ENCODE measurements at regions not wholly inside any gene's neighbourhood (a gene's known extent, or its start where the extent isn't known, plus 50 kb on each side); places are given as distances from the start of the nearest gene placed in this dataset.

DNA sequence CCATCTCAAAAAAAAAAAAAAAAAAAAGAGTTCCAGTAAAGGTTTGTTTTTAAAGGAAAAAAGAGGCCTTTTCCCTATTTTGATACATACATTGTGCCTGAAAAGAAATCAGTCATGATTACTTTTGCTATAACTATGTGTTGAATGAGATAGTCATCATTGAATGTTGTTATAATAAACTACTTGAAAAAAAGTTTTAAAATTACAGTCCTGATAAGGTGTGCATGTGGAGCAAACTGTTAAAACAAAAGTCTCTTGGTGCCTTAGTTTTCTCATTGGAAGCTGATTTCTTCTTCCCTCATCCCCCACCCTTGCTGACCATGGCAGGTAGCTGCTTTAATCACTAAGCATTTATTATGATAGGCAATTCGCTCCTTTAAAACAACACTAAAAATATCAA is 172.3 kb upstream of the TBCA start:
- DNase-seq (ENCODE audit: low spot score): no peak

DNA sequence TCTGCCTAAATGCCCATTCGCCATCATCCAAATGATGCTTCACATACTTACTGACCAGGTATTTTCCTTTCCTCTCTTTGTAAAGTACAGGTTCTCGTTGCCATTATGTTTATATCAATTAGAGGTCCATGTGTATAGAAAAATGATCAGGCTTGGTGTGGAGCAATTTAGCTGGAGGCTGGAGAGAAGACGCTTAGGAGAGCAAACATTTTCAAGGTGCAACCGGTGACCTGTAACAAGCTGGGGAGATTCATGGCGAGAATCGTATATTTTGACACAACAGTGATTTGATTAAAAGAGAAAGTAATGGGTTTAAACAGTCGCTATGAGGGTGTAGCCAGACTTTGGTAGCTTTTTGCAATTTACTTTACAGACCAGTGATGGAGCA is 170.9 kb upstream of the TBCA start:
- no peak for DNase-seq (ENCODE audit: low spot score)

DNA sequence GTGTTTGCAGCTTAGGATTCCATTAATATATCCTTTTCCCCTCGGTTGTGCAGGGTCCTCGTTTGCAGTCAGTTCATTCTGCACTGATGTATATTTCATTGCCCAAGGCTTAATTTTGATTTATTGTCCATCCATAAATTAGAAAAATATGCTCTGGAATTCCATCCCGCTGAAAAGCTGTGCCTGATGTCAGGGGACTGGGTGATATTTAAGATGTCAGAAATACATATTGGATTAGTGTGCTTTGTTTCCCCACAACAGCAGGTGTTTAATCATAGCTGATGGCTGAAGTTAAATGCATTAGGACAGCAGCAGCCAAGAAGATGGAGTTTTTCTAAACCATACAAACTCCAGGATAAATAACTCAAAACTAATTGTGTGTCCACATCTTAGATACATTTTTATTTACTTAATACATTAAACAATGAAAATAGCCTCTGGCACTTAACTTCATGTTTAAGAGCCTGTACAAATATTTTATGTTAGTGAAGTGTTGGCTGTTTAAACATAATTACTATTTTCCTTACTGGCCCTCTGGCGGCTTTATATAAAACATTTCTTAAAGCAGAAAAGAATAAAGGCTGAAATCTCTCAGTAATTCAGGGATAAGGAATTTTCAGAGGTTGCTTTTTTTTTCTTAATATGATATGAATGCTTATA is 170.4 kb upstream of the TBCA start:
- no peak for DNase-seq (ENCODE audit: low spot score)

DNA sequence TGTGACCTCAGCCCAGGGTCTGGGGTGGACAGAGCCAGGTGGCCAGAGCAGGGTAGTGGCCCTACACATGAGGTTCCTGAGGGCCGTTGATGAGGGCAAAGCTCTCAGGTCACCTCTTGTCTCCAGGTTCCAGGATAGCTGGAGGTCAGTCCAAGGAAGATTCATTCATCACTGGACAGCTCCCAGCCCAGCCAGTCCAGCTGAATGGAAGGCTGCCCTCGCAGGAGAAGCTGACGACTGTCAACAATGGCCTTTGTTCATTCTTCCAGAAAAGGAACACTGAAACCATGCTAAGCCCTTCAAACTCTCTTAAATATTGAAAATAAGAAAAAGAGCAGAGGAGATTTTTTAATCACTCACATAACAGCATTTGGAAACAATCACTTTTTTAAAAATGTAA is 169.7 kb upstream of the TBCA start:
- DNase-seq (ENCODE audit: low spot score): no peak

DNA sequence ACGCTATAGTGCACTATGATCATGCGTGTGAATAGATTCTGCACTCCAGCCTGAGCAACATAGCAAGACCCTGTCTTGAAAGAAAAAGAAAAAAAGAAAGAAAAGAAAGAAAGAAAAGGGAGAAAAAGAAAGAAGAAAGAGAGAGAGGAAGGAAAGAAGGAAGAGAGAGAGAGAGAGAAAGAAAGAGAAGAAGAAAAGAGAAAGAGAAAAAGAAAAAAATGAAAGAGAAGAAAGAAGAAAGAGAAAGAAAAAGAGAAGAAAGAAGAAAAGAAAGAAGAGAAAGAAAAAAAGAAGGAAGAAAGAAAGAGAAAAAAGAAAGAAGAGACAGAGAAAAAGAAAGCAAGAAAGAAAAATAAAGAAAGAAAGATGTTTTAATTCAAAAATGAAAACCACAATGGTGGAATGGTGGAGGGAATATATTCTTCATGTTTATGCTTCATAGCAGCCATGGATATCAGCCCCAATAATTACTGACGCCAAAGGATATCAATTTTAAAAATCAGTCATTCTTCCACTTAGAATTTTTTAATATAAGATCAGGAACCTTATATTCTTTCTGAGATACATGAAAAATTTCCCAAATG is 168.7 kb upstream of the TBCA start:
- no peak for DNase-seq (ENCODE audit: low spot score)

DNA sequence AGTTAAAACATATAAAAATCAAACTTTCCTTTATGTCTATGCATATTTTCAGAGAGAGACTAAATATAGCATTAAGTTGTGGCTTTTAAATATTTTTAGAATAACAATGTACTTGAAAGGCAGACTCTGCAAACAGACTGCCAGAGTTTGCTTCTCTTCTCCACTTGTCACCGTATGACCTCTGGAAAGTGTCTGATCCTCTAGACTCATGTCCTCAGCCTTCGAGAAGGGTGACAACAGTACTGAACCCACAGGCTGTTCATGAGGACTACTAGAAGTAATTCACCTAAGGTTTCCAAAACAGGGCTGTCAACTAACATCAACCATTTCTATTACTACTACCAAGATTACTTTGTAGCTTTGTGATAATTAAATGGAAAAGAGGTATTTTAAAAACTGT is 167.7 kb upstream of the TBCA start:
- no peak for DNase-seq (ENCODE audit: low spot score)

DNA sequence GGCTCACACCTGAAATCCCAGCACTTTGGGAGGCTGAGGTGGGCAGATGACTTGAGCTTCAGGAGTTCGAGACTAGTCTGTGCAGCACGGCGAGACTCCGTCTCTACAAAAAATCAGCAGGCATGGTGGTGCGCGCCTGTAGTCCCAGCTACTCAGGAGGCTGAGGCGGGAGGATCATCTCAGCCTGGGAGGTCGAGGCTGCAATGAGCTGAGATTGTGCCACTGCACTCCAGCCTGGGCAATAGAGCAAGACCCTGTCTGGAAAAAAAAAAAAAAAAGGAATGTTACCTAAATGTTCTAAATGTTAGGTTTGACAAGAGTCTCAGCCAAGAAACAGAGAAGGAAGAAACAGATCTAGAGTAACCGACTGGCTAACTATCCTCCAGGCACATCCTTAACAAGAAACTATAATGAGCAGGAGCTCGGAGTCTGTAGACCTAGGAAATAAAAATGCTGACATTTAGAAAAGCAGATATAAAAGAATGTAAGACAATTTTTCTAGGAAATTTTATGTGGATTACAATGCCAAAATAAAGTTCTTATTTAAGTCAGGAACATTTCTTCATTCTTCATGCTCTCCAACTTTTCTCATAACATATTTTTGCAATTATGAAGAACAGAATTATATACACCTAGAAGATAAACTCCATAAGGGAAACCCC is 166.6 kb upstream of the TBCA start:
- no peak for DNase-seq (ENCODE audit: low spot score)

DNA sequence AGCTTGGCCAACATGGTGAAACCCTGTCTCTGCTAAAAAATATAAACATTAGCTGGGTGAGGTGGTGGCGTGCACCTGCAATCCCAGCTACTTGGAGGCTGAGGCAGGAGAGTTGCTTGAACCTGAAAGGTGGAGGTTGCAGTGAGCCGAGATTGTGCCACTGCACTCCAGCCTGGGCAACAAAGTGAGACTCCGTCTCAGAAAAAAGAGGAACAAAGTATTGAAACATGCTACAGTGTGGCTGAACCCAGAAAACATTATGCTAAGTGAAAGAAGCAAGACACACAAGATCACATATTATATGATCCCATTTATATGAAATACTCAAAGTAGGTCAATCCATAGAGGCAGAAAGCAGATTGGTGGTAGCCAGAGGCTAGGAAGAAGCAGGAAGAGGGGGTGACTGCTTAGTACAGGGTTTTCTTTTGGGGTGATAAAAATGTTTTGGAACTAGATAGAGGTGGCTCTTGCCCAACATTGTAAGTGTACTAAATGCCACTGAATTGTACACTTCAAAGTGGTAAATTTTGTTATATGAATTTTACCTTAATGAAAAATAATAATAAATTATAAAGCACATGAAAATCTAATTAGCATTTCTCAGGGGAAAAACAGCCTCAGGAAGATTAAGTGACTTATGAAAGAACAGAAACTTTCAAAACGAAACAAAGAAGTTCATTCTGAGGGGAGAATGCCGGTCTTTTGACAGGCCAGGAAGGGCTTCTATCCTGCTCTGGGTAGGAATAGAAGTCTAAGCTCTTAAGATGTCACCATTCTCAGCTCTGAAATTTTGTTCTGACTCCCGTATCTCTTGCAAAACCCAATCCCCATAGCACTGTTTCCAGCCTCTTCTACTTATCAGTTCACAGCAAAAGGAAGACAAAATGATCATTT is 161.1 kb upstream of the TBCA start:
- DNase-seq (ENCODE audit: low spot score): peak; percentile 53

DNA sequence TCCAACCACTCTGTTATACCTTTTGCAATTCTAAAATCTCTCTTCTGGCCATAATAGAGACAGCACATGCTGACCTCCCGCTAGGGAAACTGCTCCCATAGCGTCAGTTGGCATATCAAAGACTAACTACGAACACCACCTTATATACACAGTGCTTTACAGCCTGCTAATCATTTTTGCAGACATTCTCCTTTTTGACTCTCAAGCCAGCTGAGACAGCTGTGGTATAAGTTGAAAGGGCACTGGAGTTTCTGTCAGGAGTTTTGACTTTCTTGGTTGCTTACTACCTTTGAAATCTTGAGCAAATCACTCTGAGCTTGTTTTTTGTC is 160.2 kb upstream of the TBCA start:
- peak; percentile 46 for DNase-seq (ENCODE audit: low spot score)

DNA sequence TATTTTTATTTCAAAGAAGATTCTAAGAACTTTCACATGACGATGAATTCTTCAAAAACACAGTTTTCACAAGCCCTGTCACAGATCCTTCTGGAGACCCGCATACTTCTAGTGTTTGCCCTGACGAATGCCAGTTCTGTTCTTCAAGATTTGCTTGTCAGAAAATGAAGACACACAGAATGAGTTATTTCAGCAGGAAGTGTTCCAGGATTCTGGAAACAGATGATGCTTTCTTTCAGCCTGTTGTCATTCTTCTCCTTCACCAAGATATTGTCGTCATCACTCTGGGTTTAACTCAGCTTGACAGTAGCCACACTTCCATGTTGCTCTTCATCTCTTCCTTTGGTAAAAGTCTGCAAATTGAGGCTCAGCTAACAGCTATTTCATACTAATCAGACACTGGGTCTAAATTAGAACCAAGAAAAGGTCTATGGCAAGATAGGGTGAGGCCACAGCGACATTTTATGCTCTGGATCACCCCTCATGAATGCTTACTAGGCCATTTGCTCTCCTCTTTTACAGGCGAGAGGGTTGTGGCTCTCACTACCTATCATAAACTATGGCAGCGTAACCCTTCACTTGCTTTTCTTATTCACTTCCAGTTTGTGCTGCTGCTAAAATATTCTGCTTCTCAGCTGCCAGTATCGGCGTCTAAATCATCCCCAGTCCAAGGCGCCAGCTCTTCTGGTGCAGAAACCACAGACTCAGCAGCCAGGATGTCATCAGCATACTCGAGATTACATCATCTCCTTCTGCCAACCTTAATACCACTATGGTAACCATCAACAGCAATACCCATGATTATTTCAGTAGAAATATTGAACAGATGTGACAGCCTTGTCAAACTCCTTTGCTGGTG is 159.6 kb upstream of the TBCA start:
- peak; percentile 81 for DNase-seq (ENCODE audit: low spot score)

DNA sequence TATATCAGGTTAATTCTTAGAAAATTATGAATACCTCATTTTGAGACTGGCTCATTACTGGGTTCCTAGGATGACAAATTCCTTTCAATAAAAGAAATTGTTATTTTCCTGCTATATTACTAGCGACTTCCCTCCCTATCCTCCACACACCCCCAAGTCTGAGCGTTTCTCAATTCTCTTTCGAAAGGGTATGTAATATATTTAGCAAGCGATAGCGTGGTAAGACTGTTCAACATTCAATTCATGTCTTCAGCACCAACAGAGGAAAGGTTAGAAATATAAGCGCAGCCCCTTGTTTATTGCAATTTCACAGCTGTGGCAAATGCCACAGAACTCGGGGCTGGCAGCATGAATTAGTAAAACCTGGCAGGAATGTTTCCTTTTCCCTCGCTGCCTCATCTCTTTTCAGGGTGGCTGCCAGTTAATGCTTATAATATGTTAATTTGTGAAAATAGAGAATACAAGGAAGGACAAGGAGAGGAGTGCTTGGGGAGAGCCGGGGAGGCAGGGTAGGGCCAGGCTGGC is 152.7 kb upstream of the TBCA start:
- no peak for DNase-seq (ENCODE audit: low spot score)

DNA sequence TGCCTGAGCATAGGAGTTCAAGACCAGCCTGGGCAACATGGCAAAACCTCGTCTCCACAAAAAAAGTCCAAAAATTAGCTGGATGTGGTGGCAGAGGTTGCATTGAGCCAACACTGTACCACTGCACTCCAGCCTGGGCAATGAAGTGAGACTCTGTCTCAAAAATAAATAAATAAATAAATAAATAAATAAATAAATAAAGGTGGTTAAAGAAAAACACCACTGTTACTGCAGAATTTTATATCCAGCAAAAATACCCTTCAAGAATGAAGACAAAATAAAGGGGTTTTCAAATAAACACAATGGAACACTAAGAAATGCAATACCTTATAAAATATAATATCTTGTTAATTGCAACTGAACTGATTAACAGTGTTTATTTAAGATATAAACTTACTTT is 150.2 kb upstream of the TBCA start:
- DNase-seq (ENCODE audit: low spot score): no peak

DNA sequence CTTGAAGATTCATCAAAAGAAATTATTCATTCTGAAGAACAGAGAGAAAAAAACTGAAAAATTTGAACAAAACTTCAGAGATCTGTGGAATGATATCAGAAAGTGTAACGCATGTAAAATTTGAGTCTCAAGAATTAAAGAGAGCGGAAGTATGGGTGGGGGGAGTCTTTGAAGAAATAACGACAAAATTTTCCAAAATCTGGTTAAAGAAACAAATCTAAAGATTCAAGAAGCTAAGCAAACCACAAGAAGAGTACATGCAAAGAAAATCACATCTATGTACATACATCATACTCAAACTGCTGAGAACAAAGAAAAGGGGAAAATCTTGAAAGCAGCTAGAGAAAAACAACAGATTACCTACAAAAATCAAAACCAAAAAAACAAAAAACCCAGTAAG is 149.4 kb upstream of the TBCA start:
- no peak for DNase-seq (ENCODE audit: low spot score)

DNA sequence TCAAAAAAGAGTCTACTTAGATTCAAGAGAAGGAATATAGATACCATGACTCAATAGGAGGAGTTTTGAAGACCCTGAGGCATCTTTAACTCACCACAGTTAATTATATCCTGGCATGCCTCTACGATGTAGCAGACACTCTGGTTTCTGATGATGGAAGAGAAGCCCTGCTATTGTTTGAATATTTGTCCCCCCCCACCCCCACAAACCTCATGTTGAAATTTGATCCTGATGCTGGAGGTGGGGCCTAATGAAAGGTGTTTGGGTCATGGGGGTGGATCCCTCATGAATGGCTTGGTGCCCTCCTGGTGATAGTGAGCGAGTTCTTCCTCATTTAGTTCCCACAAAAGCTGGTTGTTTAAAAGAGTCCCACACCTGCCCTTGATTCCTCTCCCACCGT is 147.9 kb upstream of the TBCA start:
- DNase-seq (ENCODE audit: low spot score): no peak

DNA sequence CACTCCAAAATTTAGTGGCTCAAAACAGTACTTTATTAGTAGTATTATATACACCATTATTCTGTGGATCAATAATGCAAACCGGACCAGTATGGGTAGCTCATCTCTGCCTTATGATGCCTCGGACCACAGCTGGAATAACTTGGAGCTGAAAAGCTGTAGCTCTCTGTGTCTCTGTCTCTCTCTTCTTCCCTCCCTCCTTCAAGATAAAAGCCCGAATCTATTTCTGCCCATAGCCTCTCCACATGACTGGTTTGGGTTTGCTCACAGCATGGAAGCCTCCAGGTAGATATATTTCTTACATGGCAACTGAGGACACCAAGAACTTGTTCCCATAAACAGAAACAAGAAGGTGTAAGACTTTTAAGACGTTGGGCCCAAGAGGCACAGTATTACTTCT is 147.5 kb upstream of the TBCA start:
- DNase-seq (ENCODE audit: low spot score): no peak

DNA sequence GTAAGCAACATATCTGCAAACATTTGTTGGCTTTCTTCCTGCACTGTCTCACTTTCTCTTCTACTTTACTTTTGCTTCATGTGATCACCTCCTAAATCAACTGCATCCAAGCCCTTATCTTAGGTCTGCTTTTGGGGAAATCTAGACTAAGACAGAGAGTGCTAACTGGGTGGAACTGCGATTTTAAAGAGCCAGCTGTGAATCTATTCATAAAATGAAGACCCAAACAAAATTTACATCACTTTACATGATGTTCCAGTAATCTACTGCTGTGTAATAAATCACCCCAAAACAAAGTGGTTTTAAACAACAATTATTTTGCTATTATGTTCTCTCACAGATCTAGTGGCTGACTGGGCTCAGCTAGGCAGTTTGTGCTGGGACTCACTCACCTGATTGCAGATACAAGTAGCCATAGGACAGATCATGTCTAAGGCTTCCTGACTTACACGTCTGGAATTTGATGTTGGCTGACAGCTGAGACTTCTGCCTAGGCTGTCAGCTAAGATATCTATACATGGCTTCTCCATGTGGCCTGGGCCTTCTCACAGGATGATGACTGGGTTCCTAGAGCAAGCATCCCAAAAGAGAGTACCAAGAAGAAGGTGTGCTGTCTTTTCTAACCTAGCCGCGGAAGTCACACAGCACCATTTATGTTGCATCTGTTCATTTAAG is 145.1 kb upstream of the TBCA start:
- no peak for DNase-seq (ENCODE audit: low spot score)

DNA sequence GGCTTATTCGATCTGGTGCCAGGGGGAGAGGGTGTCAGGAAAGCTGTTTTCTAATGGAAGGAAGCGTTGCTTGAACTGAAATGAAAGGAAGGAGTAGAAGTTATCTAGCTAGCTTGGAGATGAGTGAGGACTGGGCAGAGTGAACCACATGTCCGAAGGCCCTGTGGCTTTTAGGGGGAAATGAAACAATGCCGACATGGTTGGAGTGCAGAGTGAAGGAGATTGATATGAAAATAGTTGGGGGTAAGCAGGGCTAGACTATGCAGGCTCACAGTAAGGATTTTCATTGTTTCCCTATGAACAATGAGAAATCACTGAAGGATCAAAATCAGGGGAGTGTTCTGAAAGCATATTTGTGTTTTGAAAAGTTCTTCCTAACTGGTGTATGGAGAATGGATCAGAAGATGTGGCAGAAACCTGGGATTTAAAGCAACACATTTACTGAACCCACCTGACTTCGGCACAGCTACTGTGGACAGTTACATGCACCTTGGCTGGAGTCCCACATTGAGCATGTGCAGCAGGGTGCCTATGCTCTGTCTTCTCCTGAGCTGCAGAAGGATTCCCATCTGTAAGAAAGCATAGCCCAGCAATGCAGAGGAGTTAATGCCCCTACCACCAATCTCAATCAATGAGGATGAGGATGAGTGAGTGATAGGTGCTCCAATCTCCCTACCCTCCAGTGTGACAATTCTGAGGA is 144.4 kb upstream of the TBCA start:
- DNase-seq (ENCODE audit: low spot score): no peak

DNA sequence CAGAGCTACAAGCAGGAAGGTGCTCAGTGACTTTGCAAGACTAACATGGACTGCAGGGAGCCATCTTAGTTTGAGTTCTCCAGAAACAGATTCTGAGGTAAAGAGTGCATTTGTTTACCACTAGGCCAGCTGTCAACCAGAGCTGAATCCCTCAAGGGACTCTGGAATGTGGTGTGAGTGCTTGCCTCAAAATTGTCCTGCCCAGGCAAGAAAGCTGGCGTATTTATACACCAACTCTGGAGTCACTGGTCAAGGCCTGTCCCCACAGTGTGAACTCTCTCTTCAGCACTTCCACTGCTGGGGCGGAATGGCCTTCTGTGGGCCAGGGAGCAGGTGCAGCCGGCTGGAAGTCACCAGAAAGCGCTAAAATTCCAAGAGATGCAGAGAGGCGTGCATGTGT is 139.2 kb upstream of the TBCA start:
- no peak for DNase-seq (ENCODE audit: low spot score)

DNA sequence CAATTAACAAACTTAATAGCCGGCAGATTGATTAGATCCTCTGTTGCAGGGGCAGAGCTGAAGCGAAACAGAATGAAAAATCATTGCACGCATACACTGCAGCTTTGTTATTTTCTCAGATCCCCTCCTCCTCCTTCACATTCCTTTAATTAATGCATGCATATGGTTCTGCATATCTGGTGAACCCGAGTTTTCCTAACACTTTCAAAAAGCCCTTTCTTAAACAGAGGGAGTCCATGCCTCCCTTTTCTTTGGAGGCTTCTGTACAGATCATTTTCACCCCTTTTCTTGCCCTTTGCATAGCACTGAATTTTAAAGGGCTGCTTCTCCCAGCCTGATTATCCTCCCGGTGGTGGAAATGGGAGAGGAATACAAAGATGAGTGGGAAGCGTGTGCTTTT is 136.6 kb upstream of the TBCA start:
- DNase-seq (ENCODE audit: low spot score): no peak

DNA sequence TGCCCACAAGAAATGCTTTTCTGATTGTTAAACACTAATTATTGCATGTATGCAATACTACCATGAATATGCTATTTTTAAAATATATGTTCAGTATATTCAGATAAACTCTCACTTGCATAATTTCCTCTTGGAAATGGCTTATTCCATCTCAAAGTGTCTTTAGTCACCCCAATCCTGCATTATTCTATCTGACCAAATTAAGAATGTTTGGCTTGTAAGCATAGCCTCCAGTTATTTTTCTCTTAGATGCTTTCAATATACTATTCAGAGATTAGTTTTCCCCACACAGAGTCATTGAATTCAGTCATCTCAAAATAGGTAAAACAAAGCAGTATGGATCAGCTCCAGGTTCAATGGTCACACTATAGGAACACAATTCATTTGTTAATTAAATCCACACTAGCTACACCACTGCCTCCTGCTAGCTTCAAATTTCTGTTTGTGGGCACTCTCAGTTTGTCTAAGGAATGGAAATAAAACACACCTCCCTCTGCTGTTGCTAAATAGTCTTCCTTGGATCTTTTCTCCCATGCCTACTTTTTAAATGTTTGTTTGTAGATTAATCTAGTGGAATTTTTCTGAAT is 134.6 kb upstream of the TBCA start:
- no peak for DNase-seq (ENCODE audit: low spot score)

Data from NAMALWA (cell line).